Right atrium auricular region (tissue), 2 donors: ENCODE measurements at regions not wholly inside any gene's neighbourhood (a gene's known extent, or its start where the extent isn't known, plus 50 kb on each side); places are given as distances from the start of the nearest gene placed in this dataset.
"Not testable (repeated sequence)": the region's sequence is repeated elsewhere in the genome, so short reads cannot be mapped to it uniquely, and the experiment has no call there.

ENCODE experiments used
- DNase-seq: peaks from one replicate; pipeline ENCODE4 v3.0.0-alpha.2; 2019; ENCODE audit warnings: low spot score
- H3K27ac ChIP-seq, 2 donors: fragments of 200-600 bp; sonication (generic); 1 replicate in 1 of 2; 2 replicates in 1 of 2; pipeline ENCODE4 v1.5.1; 2016 to 2019
- H3K27me3 ChIP-seq, 2 donors: fragments of 200-600 bp; sonication (generic); one replicate each; pipeline versions ENCODE4 v1.5.1 to v1.6.0; 2017 to 2019
- H3K36me3 ChIP-seq: fragments of 200-600 bp; sonication (generic); one replicate; pipeline ENCODE4 v1.5.1; 2016
- H3K4me1 ChIP-seq, 2 donors: fragments of 200-600 bp; sonication (generic); one replicate each; pipeline versions ENCODE4 v1.5.1 to v1.6.0; 2017 to 2019
- H3K4me3 ChIP-seq, 2 donors: fragments of 200-600 bp; sonication (generic); 1 replicate in 1 of 2; 2 replicates in 1 of 2; pipeline ENCODE4 v1.5.1; 2017 to 2019; ENCODE audit warnings: mild to moderate bottlenecking in 1 of 2, moderate library complexity in 1 of 2
- H3K9me3 ChIP-seq, 2 donors: fragments of 200-600 bp; sonication (generic); one replicate each; pipeline ENCODE4 v1.5.1; 2019
- CTCF ChIP-seq, 2 donors: fragments of 200-600 bp; sonication (generic); IDR thresholded peaks; one replicate each; pipeline ENCODE4 v1.5.1; 2019; ENCODE audit warnings: antibody characterized with exemption in 2 of 2

- H3K4me1 ChIP-seq = no peaks in the 10 kb centered on the region
- H3K27me3 ChIP-seq = no peaks in the 10 kb centered on the region
- no peak for TF ChIP-seq CTCF (IDR thresholded peaks at IDR 0.05)
- no peaks in the 10 kb centered on the region for H3K9me3 ChIP-seq
- no peaks in the 10 kb centered on the region for H3K36me3 ChIP-seq
- H3K4me3 ChIP-seq = no peak overlapping the region
- no peak for DNase-seq
- H3K27ac ChIP-seq = no peak overlapping the region
Observed at GRCh38 chr1:166671627-166672026, 167.6 kb upstream of the POGK start.

GRCh38 chr1:166673722-166674121, 165.6 kb upstream of the POGK start:
- Histone ChIP-seq H3K27me3 (no peaks in the 10 kb centered on the region), H3K4me1 (no peaks in the 10 kb centered on the region), H3K36me3 (no peaks in the 10 kb centered on the region), H3K27ac (no peak overlapping the region), H3K9me3 (no peaks in the 10 kb centered on the region), H3K4me3 (no peak overlapping the region)
- TF ChIP-seq CTCF (IDR thresholded peaks at IDR 0.05) = no peak
- DNase-seq = no peak

DNA sequence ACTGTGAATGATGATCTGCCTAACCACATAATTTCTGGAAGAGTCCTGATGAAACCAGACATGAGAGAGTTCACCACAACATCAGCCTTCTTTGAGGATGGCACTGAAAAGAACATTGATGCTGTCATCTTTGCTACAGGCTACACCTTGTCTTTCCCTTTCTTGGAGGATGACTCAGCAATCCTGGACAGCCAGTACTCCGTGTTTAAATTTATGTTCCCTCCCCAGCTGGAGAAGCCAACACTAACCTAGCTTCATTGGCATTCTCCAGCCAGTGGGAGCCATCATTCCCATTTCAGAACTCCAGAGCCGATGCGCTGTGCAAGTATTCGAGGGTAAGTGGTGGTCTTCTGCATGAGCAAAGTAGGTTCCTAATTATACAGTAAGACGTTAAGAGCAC, 164.1 kb upstream of the POGK start:
- H3K27ac ChIP-seq = no peak overlapping the region
- no peak for DNase-seq
- H3K4me3 ChIP-seq = no peak overlapping the region
- no peak for TF ChIP-seq CTCF (IDR thresholded peaks at IDR 0.05)
- no peaks in the 10 kb centered on the region for H3K36me3 ChIP-seq
- no peaks in the 10 kb centered on the region for H3K4me1 ChIP-seq
- no peaks in the 10 kb centered on the region for H3K27me3 ChIP-seq
- no peaks in the 10 kb centered on the region for H3K9me3 ChIP-seq

GRCh38 chr1:166676981-166677380, 162.3 kb upstream of the POGK start:
- Histone ChIP-seq H3K4me1 (no peaks in the 10 kb centered on the region), H3K27ac (no peak overlapping the region), H3K4me3 (no peak overlapping the region), H3K9me3 (no peaks in the 10 kb centered on the region), H3K27me3 (no peaks in the 10 kb centered on the region), H3K36me3 (no peaks in the 10 kb centered on the region)
- DNase-seq = no peak
- TF ChIP-seq CTCF (IDR thresholded peaks at IDR 0.05) = no peak

DNA sequence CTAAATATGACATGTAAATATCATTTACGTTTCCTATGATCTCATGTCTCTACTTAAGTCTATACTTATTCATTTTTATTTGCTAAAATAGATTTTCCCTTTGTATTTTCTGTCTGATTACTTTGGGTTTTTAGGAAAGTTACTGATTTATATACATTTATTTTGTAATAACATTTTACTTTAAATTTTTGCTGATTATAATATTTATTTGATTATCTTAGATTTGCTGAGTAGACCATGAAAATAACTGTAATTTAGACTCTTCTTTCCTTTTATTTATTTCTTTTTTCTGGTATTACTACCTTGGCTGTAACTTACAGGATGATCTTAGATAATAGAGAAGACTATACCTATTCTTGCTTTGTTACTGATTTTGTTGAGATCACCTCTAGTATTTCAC, 159.9 kb upstream of the POGK start:
- Histone ChIP-seq H3K27ac (no peak overlapping the region), H3K36me3 (no peaks in the 10 kb centered on the region), H3K9me3 (no peaks in the 10 kb centered on the region), H3K4me3 (no peak overlapping the region), H3K4me1 (no peaks in the 10 kb centered on the region), H3K27me3 (no peaks in the 10 kb centered on the region)
- DNase-seq = no peak
- no peak for TF ChIP-seq CTCF (IDR thresholded peaks at IDR 0.05)

- no peak overlapping the region for H3K4me3 ChIP-seq
- H3K36me3 ChIP-seq = no peaks in the 10 kb centered on the region
- no peak for DNase-seq
- H3K27me3 ChIP-seq = no peaks in the 10 kb centered on the region
- H3K27ac ChIP-seq = no peak overlapping the region
- no peaks in the 10 kb centered on the region for H3K4me1 ChIP-seq
- TF ChIP-seq CTCF (IDR thresholded peaks at IDR 0.05) = no peak
- peaks cover 0 to 5% of the 10 kb centered on the region in 2 donors for H3K9me3 ChIP-seq
Observed at GRCh38 chr1:166682588-166682987, 156.7 kb upstream of the POGK start.

DNA sequence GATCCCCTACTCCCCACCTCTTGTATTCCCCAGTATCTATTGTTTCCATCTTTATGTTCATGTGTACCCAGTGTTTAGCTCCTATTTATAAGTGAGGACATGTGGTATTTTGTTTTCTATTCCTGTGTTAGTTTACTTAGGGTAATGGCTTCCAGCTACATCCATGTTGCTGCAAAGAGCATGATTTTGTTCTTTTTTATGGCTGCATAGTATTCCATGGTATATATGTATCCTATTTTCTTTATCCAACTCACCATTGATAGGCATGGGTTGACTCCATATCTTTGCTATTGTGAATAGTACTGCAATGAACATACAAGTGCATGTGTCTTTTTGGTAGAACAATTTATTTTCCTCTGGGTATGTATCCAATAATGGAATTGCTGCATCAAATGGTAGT, 154.6 kb upstream of the POGK start:
- DNase-seq, H3K36me3 ChIP-seq, H3K9me3 ChIP-seq, H3K27ac ChIP-seq, H3K4me1 ChIP-seq, H3K27me3 ChIP-seq, H3K4me3 ChIP-seq: not testable (repeated sequence)
